NB4 (cell line): ENCODE measurements at regions not wholly inside any gene's neighbourhood (a gene's known extent, or its start where the extent isn't known, plus 50 kb on each side); places are given as distances from the start of the nearest gene placed in this dataset.
"Not testable (repeated sequence)": the region's sequence is repeated elsewhere in the genome, so short reads cannot be mapped to it uniquely, and the experiment has no call there.

ENCODE experiments used
- DNase-seq: peaks from one replicate; pipeline ENCODE4 v3.0.0; 2010; ENCODE audit warnings: low read depth
- H3K4me3 ChIP-seq: one replicate; pipeline ENCODE4 v1.5.1; 2011; ENCODE audit warnings: mild to moderate bottlenecking, low read depth, low read length, moderate library complexity
- CTCF ChIP-seq: IDR thresholded peaks from one replicate; pipeline ENCODE4 v1.5.1; 2012; ENCODE audit warnings: low read depth, low read length
- MYC ChIP-seq: IDR thresholded peaks from 2 replicates; pipeline ENCODE4 v1.6.1; 2011; ENCODE audit warnings: low read depth, low read length
- POLR2A ChIP-seq: IDR thresholded peaks from 2 replicates; pipeline ENCODE4 v1.6.1; 2011; ENCODE audit warnings: mild to moderate bottlenecking; ENCODE audit not compliant: insufficient read length; ENCODE audit errors: extremely low read depth
- TF ChIP-seq, protein P1 (sequence below): IDR thresholded peaks from 2 replicates; pipeline ENCODE4 v1.6.1; 2011; ENCODE audit warnings: low read depth, low read length

- TF ChIP-seq CTCF (no peak), POLR2A (no peak), MYC (no peak)
- TF ChIP-seq, protein P1, sequence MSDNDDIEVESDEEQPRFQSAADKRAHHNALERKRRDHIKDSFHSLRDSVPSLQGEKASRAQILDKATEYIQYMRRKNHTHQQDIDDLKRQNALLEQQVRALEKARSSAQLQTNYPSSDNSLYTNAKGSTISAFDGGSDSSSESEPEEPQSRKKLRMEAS, result no peak
- H3K4me3 ChIP-seq, result no peak overlapping the region
- no peak for DNase-seq
Observed at GRCh38 chr6:169365567-169366257, 112.1 kb upstream of the THBS2 start.

GRCh38 chr6:169363590-169363989 lies 109.9 kb upstream of the THBS2 start:
- H3K4me3 ChIP-seq, result no peak overlapping the region
- DNase-seq, result no peak
- TF ChIP-seq, protein P1, result no peak
- TF ChIP-seq MYC (no peak), CTCF (no peak), POLR2A (no peak)

DNA sequence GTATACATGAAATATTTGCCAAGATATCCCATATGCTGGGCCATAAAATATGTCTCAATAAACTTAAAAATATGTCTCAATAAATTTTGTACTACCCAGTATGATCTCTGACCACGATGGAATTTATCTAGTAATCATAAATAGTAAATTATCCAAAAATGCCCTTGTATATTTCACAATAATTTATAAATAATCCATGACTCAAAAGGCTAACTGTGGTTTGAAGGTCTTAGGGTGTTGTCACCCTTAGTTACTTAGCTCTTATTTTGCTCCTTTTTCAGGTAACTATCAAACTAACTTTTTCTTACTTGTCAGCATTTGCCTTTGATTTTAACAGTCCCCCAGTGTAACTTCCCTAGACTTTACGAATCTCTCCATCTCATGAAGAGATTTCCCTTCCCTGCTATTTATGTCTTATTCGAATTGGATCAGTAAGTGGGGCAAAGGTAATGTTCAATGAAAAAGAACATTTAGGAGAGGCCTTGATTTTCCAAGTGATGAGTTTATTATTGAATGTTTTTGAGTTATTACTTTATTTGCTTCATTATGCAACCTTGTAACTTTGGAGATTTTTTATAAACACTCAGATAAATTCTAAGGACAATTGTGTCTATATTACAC lies 109.0 kb upstream of the THBS2 start:
- TF ChIP-seq CTCF (no peak), POLR2A (no peak), MYC (no peak)
- TF ChIP-seq, protein P1, result no peak
- no peak for DNase-seq

GRCh38 chr6:169355001-169355400 lies 101.4 kb upstream of the THBS2 start:
- not testable (repeated sequence) for H3K4me3 ChIP-seq
- DNase-seq, result peak; percentile 28

More for the DNA sequence above, 109.0 kb upstream of the THBS2 start:
- H3K4me3 ChIP-seq, result no peak overlapping the region

DNA sequence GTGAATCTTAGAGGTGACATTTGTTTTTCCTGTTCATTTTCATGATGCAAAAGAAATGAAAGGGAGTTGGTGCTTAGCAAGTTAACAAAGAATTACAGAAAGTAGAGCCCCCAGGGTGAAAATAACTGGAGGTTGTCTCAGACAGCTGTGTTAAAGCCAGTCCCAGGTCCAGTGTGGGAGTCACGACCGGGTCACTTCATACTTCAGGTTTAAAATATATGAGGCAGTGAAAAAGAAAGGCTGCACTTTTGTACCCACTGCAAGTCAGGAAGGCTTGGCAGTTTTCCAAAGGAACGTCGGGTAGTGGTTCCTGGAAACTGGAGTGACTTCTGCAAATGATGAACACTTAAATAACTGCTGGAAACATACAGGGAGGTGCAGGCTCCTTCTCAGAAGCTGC lies 91.5 kb upstream of the THBS2 start:
- TF ChIP-seq, protein P1, result no peak
- no peak overlapping the region for H3K4me3 ChIP-seq
- DNase-seq, result no peak

GRCh38 chr6:169344750-169345065 lies 91.1 kb upstream of the THBS2 start:
- no peak overlapping the region for H3K4me3 ChIP-seq
- no peak for TF ChIP-seq POLR2A
- no peak for TF ChIP-seq CTCF
- TF ChIP-seq, protein P1, result no peak
- TF ChIP-seq MYC, result no peak
- DNase-seq, result no peak
